GM12878 (cell line): ENCODE measurements at regions not wholly inside any gene's neighbourhood (a gene's known extent, or its start where the extent isn't known, plus 50 kb on each side); places are given as distances from the start of the nearest gene placed in this dataset.

ENCODE experiments used
- ATAC-seq: fragments of 200-7000 bp; cut with Tn5 transposase; 3 replicates; pipeline ENCODE4 v1.9.1; 2020; ENCODE audit warnings: mild to moderate bottlenecking, moderate library complexity
- BruUV-seq: library from RNA; stranded (reverse); fragments of 400-500 nt; replicated peaks from 2 replicates; lab custom pipeline; 2021; lab: Mats Ljungman, UMichigan
- CTCF ChIA-PET: fragments of 300-600 bp; sonication (Branson Sonifier 250); formaldehyde crosslinking; extraction: SDS; loops from one replicate; lab custom pipeline; 2021; ENCODE audit warnings: inconsistent platforms; lab: Yijun Ruan, JAX
- POLR2A ChIA-PET: fragments of 350-600 bp; formaldehyde crosslinking; extraction: SDS; loops from one replicate; lab custom pipeline; 2021; ENCODE audit warnings: inconsistent platforms; lab: Charles Lee
- RAD21 ChIA-PET: fragments of 300-600 bp; sonication (Branson Sonifier 250); formaldehyde crosslinking; loops from one replicate; lab custom pipeline; 2023; ENCODE audit warnings: antibody characterized with exemption; ENCODE audit not compliant: unreplicated experiment; lab: Charles Lee
- SMC1A ChIA-PET: fragments of 300-600 bp; sonication (Branson Sonifier 250); formaldehyde crosslinking; loops from one replicate; lab custom pipeline; 2023; ENCODE audit not compliant: unreplicated experiment, uncharacterized antibody; lab: Charles Lee
- DNase-seq: peaks from one replicate; pipeline ENCODE4 v3.0.0-alpha.2; 2011; ENCODE audit warnings: low read depth, low spot score
- FAIRE-seq: peaks from 3 replicates; lab custom pipeline; 2011; peaks lifted over from hg19 to GRCh38; lab: Jason Lieb, UNC
- H2AFZ ChIP-seq: 2 replicates; pipeline ENCODE4 v1.6.0; 2011; ENCODE audit warnings: low read depth, low read length, control low read depth; ENCODE audit not compliant: control insufficient read depth
- H3K27ac ChIP-seq: 2 replicates; pipeline ENCODE4 v1.5.1; 2011; ENCODE audit warnings: control low read depth; ENCODE audit not compliant: control insufficient read depth, insufficient read depth
- H3K27me3 ChIP-seq, 2 experiments: replicated peaks in 1 of 2; 2 replicates each; pipeline versions ENCODE4 v1.6.0 to v1.6.1; 2011; ENCODE audit warnings: low read length in 1 of 2; ENCODE audit not compliant: control insufficient read depth in 2 of 2, insufficient read depth in 2 of 2
- H3K36me3 ChIP-seq, 2 experiments: 2 replicates each; pipeline ENCODE4 v1.5.1; 2011; ENCODE audit warnings: low read length in 1 of 2; ENCODE audit not compliant: control insufficient read depth in 2 of 2, insufficient read depth in 2 of 2
- H3K4me1 ChIP-seq: 2 replicates; pipeline ENCODE4 v1.6.1; 2011; ENCODE audit warnings: mild to moderate bottlenecking, low read length, moderate library complexity, mixed read lengths; ENCODE audit not compliant: control insufficient read depth, insufficient read depth
- H3K4me2 ChIP-seq: 2 replicates; pipeline ENCODE4 v1.6.0; 2011; ENCODE audit warnings: control low read depth; ENCODE audit not compliant: control insufficient read depth, insufficient read depth
- H3K4me3 ChIP-seq: fragments of 200-600 bp; sonication (generic); 2 replicates; pipeline ENCODE4 v1.5.1; 2016
- H3K79me2 ChIP-seq: 2 replicates; pipeline ENCODE4 v1.6.0; 2011; ENCODE audit warnings: low read length; ENCODE audit not compliant: control insufficient read depth, insufficient read depth
- H3K9ac ChIP-seq: 2 replicates; pipeline ENCODE4 v1.8.0; 2011; ENCODE audit warnings: low read length, control low read depth, mixed read lengths; ENCODE audit not compliant: control insufficient read depth, insufficient read depth
- H3K9me3 ChIP-seq: replicated peaks from 3 replicates; pipeline ENCODE4 v1.5.1; 2011; ENCODE audit warnings: mild to moderate bottlenecking, low read length; ENCODE audit not compliant: control insufficient read depth, insufficient read depth
- H4K20me1 ChIP-seq: 2 replicates; pipeline ENCODE4 v1.6.0; 2011; ENCODE audit not compliant: control insufficient read depth, insufficient read depth
- ETV6 ChIP-seq, 2 experiments: fragments of 450-650 bp in 1 of 2; IDR thresholded peaks in 1 of 2; conservative IDR thresholded peaks in 1 of 2; 2 replicates each; pipeline ENCODE4 v1.6.1; 2014; ENCODE audit warnings: antibody characterized with exemption in 1 of 2, borderline replicate concordance in 1 of 2, low read depth in 1 of 2, mild to moderate bottlenecking in 1 of 2, moderate library complexity in 1 of 2
- EZH2 ChIP-seq: IDR thresholded peaks from 2 replicates; pipeline ENCODE4 v1.6.1; 2012; ENCODE audit warnings: low read depth, mild to moderate bottlenecking, control low read depth, inconsistent platforms, low read length, borderline replicate concordance; ENCODE audit not compliant: control insufficient read depth
- JUND ChIP-seq: IDR thresholded peaks from 2 replicates; pipeline ENCODE4 v1.6.1; 2012; ENCODE audit warnings: low read depth, mild to moderate bottlenecking, low read length, improper control_type of control experiment, moderate library complexity
- NR2C1 ChIP-seq: fragments of 450-650 bp; IDR thresholded peaks from 2 replicates; pipeline ENCODE4 v1.6.1; 2017; ENCODE audit warnings: antibody characterized with exemption, mild to moderate bottlenecking, moderate library complexity
- NRF1 ChIP-seq: conservative IDR thresholded peaks from 2 replicates; pipeline ENCODE4 v1.6.1; 2011; ENCODE audit warnings: mild to moderate bottlenecking, low read depth, low read length, improper control_type of control experiment
- SREBF1 ChIP-seq: IDR thresholded peaks from 2 replicates; pipeline ENCODE4 v1.6.1; 2012; ENCODE audit warnings: mild to moderate bottlenecking, low read length
- ZNF217 ChIP-seq: fragments of 450-650 bp; IDR thresholded peaks from 2 replicates; pipeline ENCODE4 v1.6.1; 2017; ENCODE audit warnings: antibody characterized with exemption, mild to moderate bottlenecking
- ZNF24 ChIP-seq: fragments of 450-650 bp; IDR thresholded peaks from 2 replicates; pipeline ENCODE4 v1.6.1; 2017; ENCODE audit warnings: antibody characterized with exemption, mild to moderate bottlenecking
- ZNF384 ChIP-seq: IDR thresholded peaks from 2 replicates; pipeline ENCODE4 v1.6.1; 2012; ENCODE audit warnings: low read depth, mild to moderate bottlenecking, low read length, improper control_type of control experiment, borderline replicate concordance
- WGBS: methylation state at CpG from one replicate; pipeline ENCODE4 v1.1.6; 2016; ENCODE audit warnings: low lambda C conversion rate; ENCODE audit not compliant: insufficient replicate concordance, insufficient coverage; ENCODE audit errors: missing lambda C conversion rate; 5-methylcytosine and 5-hydroxymethylcytosine counted together
- in situ Hi-C: fragments of 300-500 bp; cut with MboI; formaldehyde crosslinking; loops from 9 replicates; pipeline ENCODE4 v1.14.3; 2018; ENCODE audit warnings: mixed read lengths
- intact Hi-C: fragments of 100-400 bp; cut with micrococcal nuclease; formaldehyde crosslinking; loops from one replicate; pipeline ENCODE4 v1.14.2; 2022; ENCODE audit not compliant: unreplicated experiment
- TF ChIP-seq, protein P1 (sequence below): fragments of 150-350 bp; IDR thresholded peaks from 2 replicates; pipeline ENCODE4 v1.6.1; 2016; ENCODE audit warnings: low read depth, low read length
- TF ChIP-seq, protein P2 (sequence below): fragments of 450-650 bp; IDR thresholded peaks from 2 replicates; pipeline ENCODE4 v1.6.1; 2016; ENCODE audit warnings: mild to moderate bottlenecking

DNA sequence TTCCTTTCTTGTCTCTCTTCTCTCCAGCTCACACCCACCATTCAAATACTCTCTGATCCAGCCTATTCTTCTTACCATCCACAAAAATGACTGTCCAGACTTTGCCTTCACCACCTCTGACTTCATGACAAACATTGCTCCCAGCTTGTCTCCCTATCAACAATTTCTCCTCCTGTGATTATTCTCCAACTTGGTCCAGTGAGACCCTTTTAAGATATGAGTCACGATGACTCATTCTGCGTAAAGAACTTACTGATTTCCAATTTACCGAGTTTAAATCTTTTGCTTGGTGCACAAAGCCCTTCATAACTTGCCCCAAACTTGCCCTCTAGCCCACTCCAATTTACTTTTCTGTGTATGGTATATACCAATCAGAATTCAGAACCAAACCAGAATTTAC, 833.2 kb downstream of the MAFB start:
- BruUV-seq: no TSS peak
- Histone ChIP-seq H3K4me2 (no peak overlapping the region), H4K20me1 (no peaks in the 10 kb centered on the region), H3K79me2 (no peaks in the 10 kb centered on the region), H2AFZ (no peak overlapping the region), H3K27me3 (no peaks in the 10 kb centered on the region), H3K27ac (no peak overlapping the region), H3K4me3 (no peak overlapping the region), H3K4me1 (no peaks in the 10 kb centered on the region; the same call in 1 of the 2 replicates), H3K9ac (no peak overlapping the region), H3K9me3 (no peaks in the 10 kb centered on the region), H3K36me3 (no peaks in the 10 kb centered on the region)
- no peak for ATAC-seq
- ChIA-PET CTCF (interaction anchor here (1.2 to 1.5 kb wide), 2 partner anchors 10 to 18 kb away, joined by 4 to 6 read pairs; no protein-coding TSS in a partner anchor), SMC1A (no interaction called here), RAD21 (interaction anchor here (0.8 to 1.0 kb wide), 3 partner anchors 12 to 27 kb away, joined by 3 to 4 read pairs (median 3); no protein-coding TSS in a partner anchor), POLR2A (interaction anchor here (1.3 kb wide), 1 partner anchor 26 kb away, joined by 3 read pairs; no protein-coding TSS in a partner anchor)
- intact Hi-C loops (no loop called here), in situ Hi-C loops (no loop called here)
- DNase-seq: no peak
- WGBS: 32% methylated on average over 3 of the region's 3 CpGs
- no peak for TF ChIP-seq JUND
- TF ChIP-seq ETV6 (conservative IDR thresholded peaks at IDR 0.05 in 1 of 2, IDR thresholded peaks at IDR 0.05 in 1 of 2; ENCODE audit: borderline replicate concordance in 1 of 2, low read depth in 1 of 2): no peak
- TF ChIP-seq NRF1: no peak
- no peak for TF ChIP-seq NR2C1
- TF ChIP-seq SREBF1: no peak
- no peak for FAIRE-seq

DNA sequence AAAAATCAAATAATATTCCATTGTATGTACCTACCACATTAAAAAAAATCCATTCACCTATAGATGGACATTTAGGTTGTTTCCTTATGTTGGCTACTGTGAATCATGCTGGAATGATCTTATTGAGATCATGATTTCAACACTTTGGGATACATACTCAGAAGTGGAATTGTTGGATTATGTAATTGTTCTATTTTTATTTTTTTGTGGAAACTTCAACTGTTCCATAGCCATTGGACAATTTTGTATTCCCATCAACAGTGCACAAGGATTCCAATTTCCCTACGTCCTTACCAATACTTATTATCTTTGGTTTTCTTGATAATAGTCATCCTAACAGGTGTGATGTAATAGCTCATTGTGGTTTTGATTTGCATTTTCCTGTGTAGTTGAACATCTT, 834.0 kb downstream of the MAFB start:
- Histone ChIP-seq H3K4me2 (no peak overlapping the region), H3K4me3 (no peak overlapping the region), H4K20me1 (no peaks in the 10 kb centered on the region), H3K36me3 (no peaks in the 10 kb centered on the region), H3K27me3 (no peaks in the 10 kb centered on the region), H3K9me3 (no peaks in the 10 kb centered on the region), H3K9ac (no peak overlapping the region), H3K79me2 (no peaks in the 10 kb centered on the region), H3K27ac (no peak overlapping the region), H2AFZ (no peak overlapping the region), H3K4me1 (no peaks in the 10 kb centered on the region; the same call in 1 of the 2 replicates)
- ATAC-seq (no peak), DNase-seq (no peak), FAIRE-seq (no peak)
- ChIA-PET RAD21 (interaction anchor here (0.8 to 1.0 kb wide), 3 partner anchors 13 to 28 kb away, joined by 3 to 4 read pairs (median 3); no protein-coding TSS in a partner anchor), SMC1A (no interaction called here), CTCF (interaction anchor here (0.6 to 1.5 kb wide), 2 partner anchors 18 kb away, joined by 3 to 6 read pairs; no protein-coding TSS in a partner anchor), POLR2A (no interaction called here)
- WGBS: 69% methylated on average over 1 of the region's 1 CpG
- BruUV-seq: no TSS peak
- in situ Hi-C loops: no loop called here
- intact Hi-C loops: no loop called here
- TF ChIP-seq ZNF217: no peak
- TF ChIP-seq, protein P1, sequence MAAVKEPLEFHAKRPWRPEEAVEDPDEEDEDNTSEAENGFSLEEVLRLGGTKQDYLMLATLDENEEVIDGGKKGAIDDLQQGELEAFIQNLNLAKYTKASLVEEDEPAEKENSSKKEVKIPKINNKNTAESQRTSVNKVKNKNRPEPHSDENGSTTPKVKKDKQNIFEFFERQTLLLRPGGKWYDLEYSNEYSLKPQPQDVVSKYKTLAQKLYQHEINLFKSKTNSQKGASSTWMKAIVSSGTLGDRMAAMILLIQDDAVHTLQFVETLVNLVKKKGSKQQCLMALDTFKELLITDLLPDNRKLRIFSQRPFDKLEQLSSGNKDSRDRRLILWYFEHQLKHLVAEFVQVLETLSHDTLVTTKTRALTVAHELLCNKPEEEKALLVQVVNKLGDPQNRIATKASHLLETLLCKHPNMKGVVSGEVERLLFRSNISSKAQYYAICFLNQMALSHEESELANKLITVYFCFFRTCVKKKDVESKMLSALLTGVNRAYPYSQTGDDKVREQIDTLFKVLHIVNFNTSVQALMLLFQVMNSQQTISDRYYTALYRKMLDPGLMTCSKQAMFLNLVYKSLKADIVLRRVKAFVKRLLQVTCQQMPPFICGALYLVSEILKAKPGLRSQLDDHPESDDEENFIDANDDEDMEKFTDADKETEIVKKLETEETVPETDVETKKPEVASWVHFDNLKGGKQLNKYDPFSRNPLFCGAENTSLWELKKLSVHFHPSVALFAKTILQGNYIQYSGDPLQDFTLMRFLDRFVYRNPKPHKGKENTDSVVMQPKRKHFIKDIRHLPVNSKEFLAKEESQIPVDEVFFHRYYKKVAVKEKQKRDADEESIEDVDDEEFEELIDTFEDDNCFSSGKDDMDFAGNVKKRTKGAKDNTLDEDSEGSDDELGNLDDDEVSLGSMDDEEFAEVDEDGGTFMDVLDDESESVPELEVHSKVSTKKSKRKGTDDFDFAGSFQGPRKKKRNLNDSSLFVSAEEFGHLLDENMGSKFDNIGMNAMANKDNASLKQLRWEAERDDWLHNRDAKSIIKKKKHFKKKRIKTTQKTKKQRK: no peak
- TF ChIP-seq, protein P2, sequence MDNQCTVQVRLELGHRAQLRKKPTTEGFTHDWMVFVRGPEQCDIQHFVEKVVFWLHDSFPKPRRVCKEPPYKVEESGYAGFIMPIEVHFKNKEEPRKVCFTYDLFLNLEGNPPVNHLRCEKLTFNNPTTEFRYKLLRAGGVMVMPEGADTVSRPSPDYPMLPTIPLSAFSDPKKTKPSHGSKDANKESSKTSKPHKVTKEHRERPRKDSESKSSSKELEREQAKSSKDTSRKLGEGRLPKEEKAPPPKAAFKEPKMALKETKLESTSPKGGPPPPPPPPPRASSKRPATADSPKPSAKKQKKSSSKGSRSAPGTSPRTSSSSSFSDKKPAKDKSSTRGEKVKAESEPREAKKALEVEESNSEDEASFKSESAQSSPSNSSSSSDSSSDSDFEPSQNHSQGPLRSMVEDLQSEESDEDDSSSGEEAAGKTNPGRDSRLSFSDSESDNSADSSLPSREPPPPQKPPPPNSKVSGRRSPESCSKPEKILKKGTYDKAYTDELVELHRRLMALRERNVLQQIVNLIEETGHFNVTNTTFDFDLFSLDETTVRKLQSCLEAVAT: no peak
- TF ChIP-seq ZNF384: no peak
- no peak for TF ChIP-seq EZH2
- no peak for TF ChIP-seq ZNF24
